AG08396 (cell line): ENCODE measurements at regions not wholly inside any gene's neighbourhood (a gene's known extent, or its start where the extent isn't known, plus 50 kb on each side); places are given as distances from the start of the nearest gene placed in this dataset.
"Not testable (repeated sequence)": the region's sequence is repeated elsewhere in the genome, so short reads cannot be mapped to it uniquely, and the experiment has no call there.

Source experiments
- DNase-seq: peaks from one replicate; pipeline ENCODE4 v3.0.0; 2012; ENCODE audit warnings: low spot score, mixed read lengths

GRCh38 chr12:33589576-33590114 lies 150.0 kb upstream of the SYT10 start:
- DNase-seq: no peak

GRCh38 chr12:33593753-33594152 lies 154.1 kb upstream of the SYT10 start:
- no peak for DNase-seq

- no peak for DNase-seq
Measured at GRCh38 chr12:33596061-33596460, 156.4 kb upstream of the SYT10 start.

GRCh38 chr12:33596814-33597213 lies 157.2 kb upstream of the SYT10 start:
- no peak for DNase-seq

DNA sequence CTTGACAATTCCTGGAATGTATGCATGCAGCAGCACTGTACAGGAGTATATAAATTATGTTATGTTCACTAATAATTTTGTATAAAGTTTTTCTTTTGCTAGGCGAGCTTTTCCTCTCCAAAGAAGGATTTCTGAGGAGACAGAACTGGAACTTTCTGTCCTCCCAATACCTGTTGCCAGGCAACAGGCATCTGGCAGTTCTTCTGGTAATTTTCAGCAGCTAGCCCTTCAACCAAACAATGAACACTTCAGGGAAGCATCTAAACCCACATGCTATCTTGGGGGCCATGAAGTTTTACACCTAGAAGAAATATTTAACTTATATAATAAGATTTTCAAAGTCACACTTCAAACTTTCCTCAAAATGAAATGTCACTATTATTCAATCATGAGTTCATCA lies 162.9 kb upstream of the SYT10 start:
- DNase-seq: no peak

GRCh38 chr12:33605757-33606156 lies 166.1 kb upstream of the SYT10 start:
- DNase-seq: no peak

DNA sequence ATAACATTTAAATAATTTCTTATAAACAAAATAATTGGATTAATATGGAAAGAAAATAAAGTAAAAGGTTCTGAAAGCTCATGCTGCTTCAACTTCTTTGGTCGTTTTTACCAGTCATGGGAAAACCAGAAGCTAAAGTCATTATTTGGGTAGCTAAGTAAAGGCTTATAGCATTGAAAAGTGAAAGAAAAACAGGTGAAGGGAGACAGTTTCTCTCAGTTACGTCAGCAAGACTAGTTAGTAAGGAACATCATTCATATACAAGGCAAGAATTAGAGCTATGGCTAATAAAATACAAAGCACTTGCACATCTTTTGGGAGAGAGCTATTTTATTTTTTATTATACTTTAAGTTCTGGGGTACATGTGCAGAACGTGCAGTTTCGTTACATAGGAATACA lies 170.3 kb upstream of the SYT10 start:
- DNase-seq: no peak

- DNase-seq: no peak
Measured at GRCh38 chr12:33614630-33615029, 175.0 kb upstream of the SYT10 start.

DNA sequence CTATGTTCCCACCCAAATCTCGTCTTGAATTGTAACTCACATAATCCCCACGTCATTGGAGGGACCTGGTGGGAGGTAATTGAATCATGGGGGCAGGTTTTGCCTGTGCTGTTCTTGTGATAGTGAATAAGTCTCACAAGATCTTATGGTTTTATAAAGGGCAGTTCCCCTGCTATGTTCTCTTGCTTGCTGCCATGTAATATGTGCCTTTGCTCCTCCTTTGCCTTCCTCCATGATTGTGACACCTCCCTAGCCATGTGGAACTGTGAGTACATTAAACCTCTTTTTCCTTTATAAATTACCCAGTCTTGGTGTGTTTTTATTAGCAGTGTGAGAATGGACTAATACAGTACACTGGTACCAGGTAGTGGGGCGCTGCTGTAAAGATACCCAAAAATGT lies 177.6 kb upstream of the SYT10 start:
- DNase-seq: no peak

GRCh38 chr12:33628087-33628486 lies 188.5 kb upstream of the SYT10 start:
- no peak for DNase-seq

- no peak for DNase-seq
Measured at GRCh38 chr12:33634544-33634943, 194.9 kb upstream of the SYT10 start.

- DNase-seq: not testable (repeated sequence)
Measured at GRCh38 chr12:33636930-33637329, 197.3 kb upstream of the SYT10 start.

DNA sequence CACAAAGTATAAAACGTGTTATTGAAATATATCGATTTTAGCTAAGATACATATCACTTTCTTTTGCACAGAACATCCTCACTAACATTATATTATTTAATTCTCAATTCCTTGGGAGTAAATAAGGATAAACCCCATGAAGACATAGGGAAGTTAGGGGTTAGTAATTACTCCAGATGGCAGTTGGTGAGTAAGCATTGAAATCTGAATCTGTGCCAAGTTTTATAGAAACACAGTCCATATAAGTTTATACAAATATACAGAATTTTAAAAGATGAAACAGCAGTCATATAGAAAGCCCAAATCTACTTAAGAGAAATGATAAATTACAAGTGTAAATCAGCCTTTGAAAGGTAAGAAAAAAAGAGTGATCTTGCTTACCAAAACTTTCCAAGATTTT lies 200.4 kb upstream of the SYT10 start:
- no peak for DNase-seq

GRCh38 chr12:33649992-33650391 lies 210.4 kb upstream of the SYT10 start:
- DNase-seq: no peak

DNA sequence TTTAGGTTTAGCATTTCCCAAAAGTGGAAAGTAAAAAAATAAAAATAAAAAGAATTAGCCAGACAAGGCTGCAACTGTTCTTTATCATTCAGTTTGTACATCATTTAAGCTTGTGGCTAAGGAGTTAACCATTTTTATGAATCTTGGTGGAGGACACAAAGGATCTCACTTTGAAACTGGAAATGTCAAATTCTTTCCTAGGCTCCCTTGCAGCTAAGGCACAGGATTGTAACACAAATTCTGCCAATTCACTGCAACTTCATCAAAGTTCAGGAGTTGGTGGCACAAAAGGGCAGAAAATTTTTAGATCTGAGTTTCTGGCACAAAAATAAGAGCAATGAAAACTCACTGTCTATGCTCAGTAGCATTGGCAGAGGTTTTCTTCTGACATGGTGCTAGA lies 211.2 kb upstream of the SYT10 start:
- DNase-seq: no peak

- DNase-seq: no peak
Measured at GRCh38 chr12:33653362-33653761, 213.7 kb upstream of the SYT10 start.

DNA sequence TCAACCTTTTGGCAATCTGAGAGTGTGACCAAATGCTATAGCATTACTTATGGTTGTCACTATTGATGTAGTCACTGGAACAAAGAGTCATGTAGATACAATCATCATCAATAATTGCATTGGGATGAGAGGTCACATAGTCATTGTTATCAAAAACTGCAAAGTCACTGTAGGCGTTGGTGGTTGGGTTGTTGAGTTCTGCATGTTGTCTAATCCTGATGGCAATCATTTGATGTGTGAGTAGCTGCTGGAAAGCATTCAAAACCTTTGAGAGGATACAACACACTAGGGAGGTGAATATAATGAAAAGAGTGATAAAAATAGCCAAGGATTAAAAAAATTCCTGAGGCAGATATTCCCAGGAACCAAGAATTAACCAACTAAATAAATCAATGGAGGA lies 214.7 kb upstream of the SYT10 start:
- DNase-seq: no peak

GRCh38 chr12:33663000-33663654 lies 223.5 kb upstream of the SYT10 start:
- DNase-seq: no peak

- DNase-seq: no peak
Measured at GRCh38 chr12:33669349-33669748, 229.7 kb upstream of the SYT10 start.

DNA sequence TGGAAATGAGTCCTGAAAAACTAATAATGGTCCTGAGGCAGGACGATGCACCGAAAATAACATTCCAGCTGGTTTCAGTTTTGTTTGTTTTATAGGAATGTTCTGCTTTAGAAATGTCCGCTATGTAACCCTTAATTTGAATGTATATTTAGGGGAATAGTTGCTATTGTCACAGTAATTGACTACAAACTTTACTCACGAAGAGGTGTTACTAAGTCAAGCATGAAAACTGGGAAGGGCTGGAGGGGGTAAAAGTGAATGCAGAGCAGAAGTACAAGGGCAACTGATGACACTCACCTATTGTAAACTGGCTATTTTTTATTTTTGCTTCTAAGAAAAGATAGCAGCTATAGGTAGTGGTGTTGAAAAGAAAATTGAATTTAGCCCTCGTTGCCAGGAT lies 230.7 kb upstream of the SYT10 start:
- no peak for DNase-seq

DNA sequence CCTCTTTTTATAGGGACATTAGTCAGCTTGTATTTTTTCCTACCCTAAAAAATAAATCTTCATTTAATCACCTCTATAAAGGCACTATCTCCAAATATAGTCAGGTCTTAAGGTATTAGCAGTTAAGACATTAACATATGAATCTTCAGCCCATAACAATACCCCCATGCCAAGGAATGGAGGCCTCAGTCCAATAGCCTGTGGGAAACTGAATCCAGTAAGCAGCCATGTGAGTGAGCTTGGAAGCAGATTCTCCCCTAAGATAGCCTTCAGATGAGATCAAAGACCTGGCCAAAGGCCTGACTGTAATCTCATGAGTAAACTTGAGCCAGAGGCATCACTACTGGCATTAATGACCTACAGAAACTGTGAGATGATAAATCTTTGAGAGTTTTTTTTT lies 232.1 kb upstream of the SYT10 start:
- DNase-seq: no peak

- no peak for DNase-seq
Measured at GRCh38 chr12:33672836-33673577, 233.4 kb upstream of the SYT10 start.

DNA sequence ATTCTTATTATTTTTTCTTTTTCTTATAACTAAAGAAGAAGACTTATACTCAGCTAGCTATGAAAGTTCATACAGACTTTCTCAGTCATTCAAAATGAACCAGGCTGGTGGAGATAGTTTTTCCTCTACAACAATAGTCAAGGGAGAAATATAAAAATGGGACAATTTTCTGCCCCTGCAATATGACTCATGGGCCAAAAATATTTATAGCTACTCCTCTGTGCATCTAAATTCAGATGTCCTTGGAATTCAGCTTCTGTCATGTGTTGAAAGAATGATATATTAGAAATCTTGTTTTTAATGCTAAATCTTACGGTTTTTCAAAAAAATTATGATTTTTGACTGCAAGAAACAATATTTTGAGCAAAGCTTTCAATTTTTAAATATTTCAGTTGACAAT lies 237.2 kb upstream of the SYT10 start:
- no peak for DNase-seq
